ENCODE measurements at regions not wholly inside any gene's neighbourhood (a gene's known extent, or its start where the extent isn't known, plus 50 kb on each side); places are given as distances from the start of the nearest gene placed in this dataset.

DNA sequence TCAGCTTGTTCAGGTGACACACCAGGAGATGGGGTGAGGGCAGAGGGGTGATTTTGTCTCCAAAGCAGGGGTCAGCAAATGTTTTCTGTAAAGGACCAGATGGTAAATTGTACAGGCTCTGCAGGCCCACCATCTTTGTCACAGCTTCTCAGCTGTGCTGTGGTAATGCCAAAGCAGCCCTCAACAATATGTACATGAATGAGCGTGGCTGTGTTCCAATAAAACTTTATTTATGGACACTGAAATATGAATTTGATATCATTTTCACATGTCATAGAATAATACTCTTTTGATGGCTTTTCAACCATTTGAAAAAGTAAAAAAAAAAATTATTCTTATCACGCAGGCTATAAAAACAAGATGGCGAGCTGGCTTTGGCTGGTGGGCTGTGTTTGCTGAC is 206.4 kb upstream of the RPL38 start:
- no peaks in the 10 kb centered on the region for H3K9me3 ChIP-seq (replicated peaks)
- no peak overlapping the region for H3K27ac ChIP-seq
- no peak for DNase-seq (ENCODE audit: low read depth in 1 of 2, low spot score in 2 of 2)
- no peak overlapping the region for H3K4me3 ChIP-seq
- H3K27me3 ChIP-seq (replicated peaks) = peaks cover 32% of the 10 kb centered on the region
- H3K4me1 ChIP-seq (replicated peaks) = no peaks in the 10 kb centered on the region
- H3K36me3 ChIP-seq = no peaks in the 10 kb centered on the region

- Histone ChIP-seq H3K4me1 (replicated peaks) (no peaks in the 10 kb centered on the region), H3K36me3 (no peaks in the 10 kb centered on the region), H3K27me3 (replicated peaks) (peaks cover 38% of the 10 kb centered on the region), H3K9me3 (replicated peaks) (no peaks in the 10 kb centered on the region), H3K4me3 (no peak overlapping the region), H3K27ac (no peak overlapping the region)
- no peak for DNase-seq (ENCODE audit: low read depth in 1 of 2, low spot score in 2 of 2)
Measured at GRCh38 chr17:73998249-73998648, 205.2 kb upstream of the RPL38 start.

GRCh38 chr17:73998653-73999645 is 204.5 kb upstream of the RPL38 start:
- Histone ChIP-seq H3K4me3 (no peak overlapping the region), H3K36me3 (no peaks in the 10 kb centered on the region), H3K9me3 (replicated peaks) (no peaks in the 10 kb centered on the region), H3K27me3 (replicated peaks) (peaks cover 44% of the 10 kb centered on the region), H3K4me1 (replicated peaks) (no peaks in the 10 kb centered on the region), H3K27ac (no peak overlapping the region)
- no peak for DNase-seq (ENCODE audit: low read depth in 1 of 2, low spot score in 2 of 2)

GRCh38 chr17:74001145-74001544 is 202.3 kb upstream of the RPL38 start:
- Histone ChIP-seq H3K4me1 (replicated peaks) (no peaks in the 10 kb centered on the region), H3K4me3 (no peak overlapping the region), H3K9me3 (replicated peaks) (no peaks in the 10 kb centered on the region), H3K27ac (no peak overlapping the region), H3K27me3 (replicated peaks) (peaks cover 51% of the 10 kb centered on the region), H3K36me3 (no peaks in the 10 kb centered on the region)
- DNase-seq (ENCODE audit: low read depth in 1 of 2, low spot score in 2 of 2) = no peak

- Histone ChIP-seq H3K9me3 (replicated peaks) (no peaks in the 10 kb centered on the region), H3K27ac (no peak overlapping the region), H3K4me1 (replicated peaks) (no peaks in the 10 kb centered on the region), H3K27me3 (replicated peaks) (peaks cover 55% of the 10 kb centered on the region), H3K36me3 (no peaks in the 10 kb centered on the region), H3K4me3 (no peak overlapping the region)
- no peak for DNase-seq (ENCODE audit: low read depth in 1 of 2, low spot score in 2 of 2)
Measured at GRCh38 chr17:74002241-74002640, 201.2 kb upstream of the RPL38 start.

DNA sequence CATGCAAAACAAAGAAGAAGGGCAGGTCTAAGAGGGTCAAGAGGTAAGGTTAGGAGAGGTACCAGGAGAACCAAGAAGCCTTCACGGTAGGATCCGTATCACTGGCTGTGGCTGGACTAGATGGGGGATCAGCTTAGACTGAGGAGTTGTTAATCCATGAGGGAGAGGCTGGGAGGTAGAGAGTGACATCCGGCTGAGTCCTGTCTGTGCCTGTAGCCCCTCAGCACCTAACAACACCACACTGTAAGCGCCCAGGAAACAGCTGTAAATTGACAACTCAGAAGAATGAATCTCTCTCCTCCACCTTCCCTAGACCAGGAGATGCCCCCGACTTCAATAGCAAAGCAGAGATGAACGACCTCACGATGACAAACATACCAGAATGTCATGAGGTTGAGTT is 199.4 kb upstream of the RPL38 start:
- Histone ChIP-seq H3K4me3 (no peak overlapping the region), H3K9me3 (replicated peaks) (no peaks in the 10 kb centered on the region), H3K27ac (no peak overlapping the region), H3K27me3 (replicated peaks) (peaks cover 58% of the 10 kb centered on the region), H3K4me1 (replicated peaks) (no peaks in the 10 kb centered on the region), H3K36me3 (no peaks in the 10 kb centered on the region)
- no peak for DNase-seq (ENCODE audit: low read depth in 1 of 2, low spot score in 2 of 2)

- Histone ChIP-seq H3K9me3 (replicated peaks) (no peaks in the 10 kb centered on the region), H3K27me3 (replicated peaks) (peaks cover 51% of the 10 kb centered on the region), H3K4me3 (no peak overlapping the region), H3K27ac (no peak overlapping the region), H3K36me3 (no peaks in the 10 kb centered on the region), H3K4me1 (replicated peaks) (no peaks in the 10 kb centered on the region)
- DNase-seq (ENCODE audit: low read depth in 1 of 2, low spot score in 2 of 2) = no peak
Measured at GRCh38 chr17:74005790-74006189, 197.7 kb upstream of the RPL38 start.

DNA sequence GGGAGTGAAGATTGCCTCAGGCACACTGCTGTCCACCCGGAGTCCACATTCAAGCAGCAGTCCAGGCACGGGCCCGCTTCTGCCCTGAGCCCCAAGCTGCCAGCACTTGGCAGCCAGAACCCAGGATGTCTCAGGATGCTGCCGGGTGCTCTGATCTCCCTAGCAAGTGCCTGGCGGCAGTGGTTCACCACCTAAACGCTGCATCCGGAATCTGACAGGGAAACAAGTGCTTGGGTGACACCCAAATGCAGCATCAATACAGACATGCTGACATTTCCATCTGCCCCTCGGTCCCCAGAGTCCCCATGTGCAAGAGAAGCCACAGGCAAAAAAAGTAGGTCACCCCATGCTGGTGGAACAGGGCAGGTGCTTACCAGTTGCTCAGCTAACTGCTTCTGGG is 197.1 kb upstream of the RPL38 start:
- DNase-seq (ENCODE audit: low read depth in 1 of 2, low spot score in 2 of 2) = no peak
- H3K9me3 ChIP-seq (replicated peaks) = no peaks in the 10 kb centered on the region
- no peaks in the 10 kb centered on the region for H3K4me1 ChIP-seq (replicated peaks)
- H3K4me3 ChIP-seq = no peak overlapping the region
- H3K27ac ChIP-seq = no peak overlapping the region
- H3K27me3 ChIP-seq (replicated peaks) = peaks cover 45% of the 10 kb centered on the region
- no peaks in the 10 kb centered on the region for H3K36me3 ChIP-seq

DNA sequence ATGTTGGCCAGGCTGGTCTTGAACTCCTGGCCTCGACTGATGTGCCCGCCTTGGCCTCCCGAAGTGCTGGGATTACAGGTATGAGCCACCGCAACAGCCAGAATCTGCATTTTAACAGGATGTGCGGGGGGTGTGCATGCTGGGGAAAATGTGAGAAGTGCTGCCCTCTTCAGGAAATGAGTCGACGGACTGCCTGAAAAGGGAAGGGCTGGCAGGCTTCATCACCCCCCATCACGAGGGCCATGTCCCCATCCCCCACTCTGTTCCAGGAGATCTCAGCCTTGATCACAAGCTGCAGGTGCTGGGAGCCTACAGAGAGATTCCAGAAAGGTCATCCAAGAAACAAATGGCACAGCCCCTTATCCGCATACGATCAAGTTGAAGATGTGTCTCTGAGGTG is 195.3 kb upstream of the RPL38 start:
- Histone ChIP-seq H3K27me3 (replicated peaks) (peaks cover 39% of the 10 kb centered on the region), H3K4me3 (no peak overlapping the region), H3K9me3 (replicated peaks) (no peaks in the 10 kb centered on the region), H3K4me1 (replicated peaks) (no peaks in the 10 kb centered on the region), H3K27ac (no peak overlapping the region), H3K36me3 (no peaks in the 10 kb centered on the region)
- DNase-seq (ENCODE audit: low read depth in 1 of 2, low spot score in 2 of 2) = no peak

DNA sequence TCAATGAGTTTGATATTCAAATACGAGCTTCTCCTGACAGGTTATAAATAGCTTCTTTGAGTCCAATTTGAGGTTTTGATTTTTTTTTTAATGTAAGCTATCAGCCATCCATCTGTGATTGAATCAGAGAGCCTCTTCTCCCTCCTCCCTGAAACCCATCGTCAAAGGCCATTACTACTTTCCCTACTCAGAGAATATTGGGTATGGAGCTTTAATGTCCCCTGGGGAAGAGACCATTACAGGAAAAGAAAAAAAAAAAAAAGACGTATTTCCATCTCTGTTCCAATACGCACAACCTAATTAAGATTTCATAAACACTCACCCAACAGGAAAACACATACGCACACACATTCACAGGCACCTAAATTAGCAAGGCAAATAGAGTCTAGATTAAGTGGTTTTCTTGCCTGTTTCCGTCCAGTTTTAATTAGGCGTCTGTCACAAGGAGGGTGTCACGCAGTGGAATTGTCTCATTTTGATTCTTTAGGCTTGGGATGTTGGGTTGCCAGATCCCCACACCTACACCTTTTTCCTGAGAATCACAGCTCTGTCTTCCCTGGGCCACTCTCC is 194.3 kb upstream of the RPL38 start:
- Histone ChIP-seq H3K36me3 (no peaks in the 10 kb centered on the region), H3K9me3 (replicated peaks) (no peaks in the 10 kb centered on the region), H3K27ac (no peak overlapping the region), H3K4me1 (replicated peaks) (no peaks in the 10 kb centered on the region), H3K4me3 (no peak overlapping the region), H3K27me3 (replicated peaks) (peaks cover 40% of the 10 kb centered on the region)
- DNase-seq (ENCODE audit: low read depth in 1 of 2, low spot score in 2 of 2) = no peak

DNA sequence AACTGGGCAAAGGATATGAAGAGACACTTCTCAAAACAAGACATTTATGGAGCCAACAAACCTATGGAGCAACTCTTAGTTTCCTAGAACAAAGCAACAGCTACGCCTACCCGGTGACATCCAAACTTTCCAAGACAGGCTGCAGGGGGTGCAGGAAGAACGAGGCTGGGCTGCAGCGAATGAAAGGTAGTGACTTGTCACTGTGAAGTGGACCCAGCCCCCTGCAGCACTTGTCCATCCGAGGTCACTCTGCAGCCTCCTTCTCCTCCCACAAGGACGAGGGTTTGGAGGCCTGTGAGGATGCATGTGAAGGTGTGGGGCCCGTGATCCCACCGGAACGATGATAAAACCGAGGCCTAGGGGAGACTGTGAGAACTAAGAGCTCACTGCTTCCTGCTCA is 192.6 kb upstream of the RPL38 start:
- DNase-seq (ENCODE audit: low read depth in 1 of 2, low spot score in 2 of 2) = no peak
- H3K4me3 ChIP-seq = no peak overlapping the region
- H3K27ac ChIP-seq = no peak overlapping the region
- H3K36me3 ChIP-seq = no peaks in the 10 kb centered on the region
- no peaks in the 10 kb centered on the region for H3K9me3 ChIP-seq (replicated peaks)
- H3K4me1 ChIP-seq (replicated peaks) = no peaks in the 10 kb centered on the region
- peaks cover 50% of the 10 kb centered on the region for H3K27me3 ChIP-seq (replicated peaks)

- no peaks in the 10 kb centered on the region for H3K4me1 ChIP-seq (replicated peaks)
- no peak overlapping the region for H3K4me3 ChIP-seq
- peaks cover 44% of the 10 kb centered on the region for H3K27me3 ChIP-seq (replicated peaks)
- no peak overlapping the region for H3K27ac ChIP-seq
- no peaks in the 10 kb centered on the region for H3K36me3 ChIP-seq
- DNase-seq (ENCODE audit: low read depth in 1 of 2, low spot score in 2 of 2) = no peak
- no peaks in the 10 kb centered on the region for H3K9me3 ChIP-seq (replicated peaks)
Measured at GRCh38 chr17:74011966-74012365, 191.5 kb upstream of the RPL38 start.

- H3K4me3 ChIP-seq = no peak overlapping the region
- no peak for DNase-seq (ENCODE audit: low read depth in 1 of 2, low spot score in 2 of 2)
Measured at GRCh38 chr17:74012465-74012864, 191.0 kb upstream of the RPL38 start.

GRCh38 chr17:74015316-74015715 is 188.2 kb upstream of the RPL38 start:
- DNase-seq (ENCODE audit: low read depth in 1 of 2, low spot score in 2 of 2) = no peak
- peaks cover 47% of the 10 kb centered on the region for H3K27me3 ChIP-seq (replicated peaks)
- no peaks in the 10 kb centered on the region for H3K36me3 ChIP-seq
- H3K4me3 ChIP-seq = no peak overlapping the region
- H3K9me3 ChIP-seq (replicated peaks) = no peaks in the 10 kb centered on the region; the same call in 1 of the 2 replicates
- H3K27ac ChIP-seq = no peak overlapping the region
- H3K4me1 ChIP-seq (replicated peaks) = no peaks in the 10 kb centered on the region

More at GRCh38 chr17:74012465-74012864, 191.0 kb upstream of the RPL38 start:
- no peak overlapping the region for H3K27ac ChIP-seq
- H3K27me3 ChIP-seq (replicated peaks) = peaks cover 44% of the 10 kb centered on the region
- no peaks in the 10 kb centered on the region for H3K4me1 ChIP-seq (replicated peaks)
- H3K9me3 ChIP-seq (replicated peaks) = no peaks in the 10 kb centered on the region
- H3K36me3 ChIP-seq = no peaks in the 10 kb centered on the region
